H1 (cell line): ENCODE measurements at regions not wholly inside any gene's neighbourhood (a gene's known extent, or its start where the extent isn't known, plus 50 kb on each side); places are given as distances from the start of the nearest gene placed in this dataset.
A peak's percentile ranks its signal among the peaks of the same experiment; 100 is the strongest.

Source experiments
- CTCF ChIA-PET: fragments of 300-600 bp; sonication (Branson Sonifier 250); formaldehyde crosslinking; loops from one replicate; lab custom pipeline; 2021; ENCODE audit not compliant: partially characterized antibody; lab: Charles Lee
- POLR2A ChIA-PET: fragments of 300-600 bp; sonication (Branson Sonifier 250); formaldehyde crosslinking; loops from one replicate; lab custom pipeline; 2021; ENCODE audit warnings: inconsistent platforms; ENCODE audit not compliant: partially characterized antibody; lab: Charles Lee
- DNase-seq, 2 experiments: peaks; one replicate each; pipeline versions ENCODE4 v3.0.0 to v3.0.0-alpha.2; 2010 to 2022; ENCODE audit warnings: low spot score in 2 of 2, low read depth in 1 of 2, mixed read lengths in 1 of 2
- FAIRE-seq: peaks from 2 replicates; lab custom pipeline; 2011; peaks lifted over from hg19 to GRCh38; lab: Jason Lieb, UNC
- H2AFZ ChIP-seq: 2 replicates; pipeline ENCODE4 v1.8.1; 2012; ENCODE audit warnings: low read length, inconsistent platforms
- H2AK5ac ChIP-seq: 2 replicates; pipeline ENCODE4 v1.6.1; 2013; ENCODE audit warnings: low read depth, low read length
- H2BK120ac ChIP-seq: replicated peaks from 2 replicates; pipeline ENCODE3; 2013; ENCODE audit warnings: low read depth, low read length, inconsistent platforms
- H2BK12ac ChIP-seq: 2 replicates; pipeline ENCODE4 v1.6.1; 2013; ENCODE audit warnings: low read depth, low read length
- H2BK15ac ChIP-seq: 2 replicates; pipeline ENCODE4 v1.6.1; 2013; ENCODE audit warnings: low read length
- H2BK20ac ChIP-seq: 2 replicates; pipeline ENCODE4 v1.6.1; 2013; ENCODE audit warnings: low read length
- H2BK5ac ChIP-seq: 2 replicates; pipeline ENCODE4 v1.6.1; 2013; ENCODE audit warnings: low read depth, low read length
- H3K14ac ChIP-seq: 2 replicates; pipeline ENCODE4 v1.6.1; 2013; ENCODE audit warnings: inconsistent platforms; ENCODE audit not compliant: insufficient read length
- H3K18ac ChIP-seq: 2 replicates; pipeline ENCODE4 v1.6.1; 2013; ENCODE audit warnings: low read length; ENCODE audit errors: extremely low read depth
- H3K23ac ChIP-seq: 2 replicates; pipeline ENCODE4 v1.6.1; 2013; ENCODE audit warnings: inconsistent platforms; ENCODE audit not compliant: insufficient read length
- H3K23me2 ChIP-seq: 2 replicates; pipeline ENCODE4 v1.6.1; 2013; ENCODE audit warnings: low read depth, low read length
- H3K27ac ChIP-seq: 2 replicates; pipeline ENCODE4 v1.6.1; 2011; ENCODE audit warnings: low read depth, low read length, inconsistent platforms
- H3K27me3 ChIP-seq, 4 experiments: replicated peaks in 1 of 4; 1 replicate in 1 of 4; 2 replicates in 3 of 4; pipeline versions ENCODE4 v1.6.1 to v1.8.1; 2011 to 2013; ENCODE audit warnings: low read length in 3 of 4, mild to moderate bottlenecking in 3 of 4, inconsistent platforms in 2 of 4, mixed read lengths in 2 of 4, moderate library complexity in 1 of 4; ENCODE audit not compliant: control insufficient read depth in 3 of 4, insufficient read depth in 3 of 4; ENCODE audit errors: extremely low read depth in 1 of 4
- H3K36me3 ChIP-seq, 4 experiments: 2 replicates each; pipeline versions ENCODE4 v1.6.1 to v1.8.1; 2011 to 2013; ENCODE audit warnings: mild to moderate bottlenecking in 4 of 4, low read length in 3 of 4, moderate library complexity in 2 of 4, control low read depth in 1 of 4, inconsistent platforms in 1 of 4; ENCODE audit not compliant: insufficient read depth in 4 of 4, control insufficient read depth in 2 of 4
- H3K4ac ChIP-seq: replicated peaks from 2 replicates; pipeline ENCODE3; 2013; ENCODE audit warnings: low read length, low read depth, mixed read lengths, inconsistent platforms; ENCODE audit not compliant: insufficient read length
- H3K4me1 ChIP-seq, 4 experiments: replicated peaks in 1 of 4; 1 replicate in 1 of 4; 2 replicates in 3 of 4; pipeline versions ENCODE4 v1.6.1 to v1.8.1; 2011 to 2013; ENCODE audit warnings: low read length in 3 of 4, inconsistent platforms in 2 of 4, mixed read lengths in 1 of 4; ENCODE audit not compliant: insufficient read depth in 4 of 4, control insufficient read depth in 3 of 4
- H3K4me2 ChIP-seq, 2 experiments: 2 replicates each; pipeline versions ENCODE4 v1.6.1 to v1.8.1; 2011 to 2013; ENCODE audit warnings: low read depth in 2 of 2, low read length in 2 of 2, control low read depth in 1 of 2, inconsistent platforms in 1 of 2, mild to moderate bottlenecking in 1 of 2; ENCODE audit not compliant: insufficient read depth in 1 of 2
- H3K4me3 ChIP-seq, 4 experiments: fragments of 200-600, 300-600 bp in 1 of 4; sonication (generic), shearing (Covaris generic), sonication (Bioruptor Twin) in 1 of 4; 2 replicates each; pipeline versions ENCODE4 v1.5.1 to v1.8.1; 2011 to 2016; ENCODE audit warnings: low read length in 4 of 4, low read depth in 3 of 4, control low read depth in 2 of 4, inconsistent platforms in 2 of 4, mild to moderate bottlenecking in 2 of 4, mixed read lengths in 1 of 4, moderate library complexity in 1 of 4; ENCODE audit not compliant: insufficient read depth in 2 of 4; ENCODE audit errors: extremely low read depth in 1 of 4
- H3K56ac ChIP-seq: replicated peaks from 2 replicates; pipeline ENCODE3; 2013; ENCODE audit warnings: low read depth, mild to moderate bottlenecking, mixed read lengths, low read length, inconsistent platforms; ENCODE audit not compliant: insufficient read length
- H3K79me1 ChIP-seq: 2 replicates; pipeline ENCODE4 v1.6.1; 2013; ENCODE audit warnings: low read depth, low read length, control low read depth
- H3K79me2 ChIP-seq, 2 experiments: 2 replicates each; pipeline versions ENCODE4 v1.6.1 to v1.8.1; 2012 to 2013; ENCODE audit warnings: low read length in 2 of 2, mild to moderate bottlenecking in 2 of 2, inconsistent platforms in 1 of 2; ENCODE audit not compliant: insufficient read depth in 2 of 2, control insufficient read depth in 1 of 2
- H3K9ac ChIP-seq, 4 experiments: replicated peaks in 1 of 4; 1 replicate in 1 of 4; 2 replicates in 3 of 4; pipeline versions ENCODE4 v1.6.1 to v1.8.1; 2011 to 2013; ENCODE audit warnings: low read depth in 3 of 4, low read length in 3 of 4, control low read depth in 2 of 4, mild to moderate bottlenecking in 2 of 4, moderate library complexity in 2 of 4, inconsistent platforms in 1 of 4; ENCODE audit errors: extremely low read depth in 1 of 4
- H3K9me3 ChIP-seq, 2 experiments: 2 replicates each; pipeline versions ENCODE4 v1.6.1 to v1.8.1; 2012 to 2013; ENCODE audit warnings: mild to moderate bottlenecking in 2 of 2, moderate library complexity in 2 of 2, control low read depth in 1 of 2, inconsistent platforms in 1 of 2, low read depth in 1 of 2, low read length in 1 of 2, mixed read lengths in 1 of 2; ENCODE audit not compliant: insufficient read depth in 2 of 2
- H4K20me1 ChIP-seq, 2 experiments: replicated peaks in 1 of 2; 2 replicates each; pipeline versions ENCODE3 to v1.8.1; 2011 to 2013; ENCODE audit warnings: inconsistent platforms in 2 of 2, low read length in 2 of 2, mild to moderate bottlenecking in 1 of 2; ENCODE audit not compliant: insufficient read depth in 2 of 2, control insufficient read depth in 1 of 2
- H4K5ac ChIP-seq: 2 replicates; pipeline ENCODE4 v1.6.1; 2013; ENCODE audit warnings: low read length, low read depth, mixed read lengths, inconsistent platforms; ENCODE audit not compliant: insufficient read length
- H4K8ac ChIP-seq: 2 replicates; pipeline ENCODE4 v1.8.0; 2013; ENCODE audit warnings: mild to moderate bottlenecking, moderate library complexity, low read length, inconsistent platforms; ENCODE audit not compliant: insufficient read depth; ENCODE audit errors: extremely low read depth
- H4K91ac ChIP-seq: replicated peaks from 2 replicates; pipeline ENCODE3; 2013; ENCODE audit warnings: low read length, mixed read lengths, inconsistent platforms; ENCODE audit not compliant: insufficient read length
- JUND ChIP-seq: IDR thresholded peaks from 2 replicates; pipeline ENCODE4 v1.6.1; 2011; ENCODE audit warnings: mild to moderate bottlenecking, improper control_type of control experiment, low read length
- KDM1A ChIP-seq: fragments of 200-600, 300-600 bp; sonication (generic); IDR thresholded peaks from 2 replicates; pipeline ENCODE4 v1.7.1; 2016; ENCODE audit warnings: mild to moderate bottlenecking, low read length, borderline replicate concordance
- NANOG ChIP-seq: IDR thresholded peaks from 2 replicates; pipeline ENCODE4 v1.6.1; 2011; ENCODE audit warnings: low read length, low read depth, mild to moderate bottlenecking, inconsistent platforms; ENCODE audit not compliant: insufficient read depth, poor library complexity, severe bottlenecking
- SIRT6 ChIP-seq: IDR thresholded peaks from one replicate; pipeline ENCODE4 v1.7.1; 2012; ENCODE audit warnings: low read length, inconsistent platforms
- YY1 ChIP-seq: IDR thresholded peaks from 2 replicates; pipeline ENCODE4 v1.6.1; 2011; ENCODE audit warnings: low read depth, mild to moderate bottlenecking, low read length
- WGBS, 2 experiments: shearing (Covaris generic) in 1 of 2; methylation state at CpG; one replicate each; pipeline versions ENCODE4 v1.1.6 to v1.1.7; 2013 to 2015; ENCODE audit warnings: low lambda C conversion rate in 2 of 2, mixed read lengths in 2 of 2, inconsistent platforms in 1 of 2, low coverage in 1 of 2, missing lambda C conversion rate in 1 of 2; ENCODE audit not compliant: insufficient replicate concordance in 2 of 2, insufficient coverage in 1 of 2, insufficient read length in 1 of 2; ENCODE audit errors: extremely low coverage in 1 of 2, missing lambda C conversion rate in 1 of 2; 5-methylcytosine and 5-hydroxymethylcytosine counted together

DNA sequence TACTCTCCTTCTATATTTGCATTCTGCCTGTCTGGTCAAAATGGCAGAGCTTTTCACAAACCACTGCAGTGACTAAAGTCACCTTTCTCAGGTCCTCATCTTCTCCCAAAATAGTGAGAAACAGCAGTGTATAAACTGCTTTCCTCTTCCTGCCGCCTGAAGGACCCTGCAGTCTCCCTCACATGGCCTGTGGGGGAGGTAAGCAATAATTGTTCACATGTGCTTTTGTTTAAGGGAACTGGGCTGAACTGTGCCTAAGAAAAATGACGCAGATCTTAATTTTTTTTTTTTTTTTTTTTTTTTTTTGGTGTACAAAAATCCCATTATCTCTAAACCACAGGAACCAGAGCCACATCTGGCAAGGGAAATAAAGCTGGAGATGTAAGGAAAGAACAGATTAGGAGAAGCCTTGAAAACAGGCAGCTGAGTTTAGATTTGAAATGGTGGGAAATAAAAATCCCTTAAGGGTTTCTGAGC is 131.7 kb upstream of the VLDLR start:
- Histone ChIP-seq H3K36me3 (0 out of 8 replicates have a peak, but pooled peaks cover 0 to 3% (median 0%) of the 10 kb centered on the region in 4 experiments), H3K18ac (no peak overlapping the region), H3K79me1 (no peaks in the 10 kb centered on the region), H3K56ac (no peak overlapping the region), H3K27me3 (no peaks in the 10 kb centered on the region), H4K20me1 (no peaks in the 10 kb centered on the region), H3K23ac (no peak overlapping the region), H4K8ac (no peak overlapping the region), H3K4me2 (no peak overlapping the region), H3K4me3 (no peak overlapping the region), H3K4me1 (peaks cover 0 to 6% (median 4%) of the 10 kb centered on the region in 4 experiments; a peak in 2 of 7 replicates), H2BK120ac (no peak overlapping the region), H3K9ac (no peak overlapping the region), H2BK15ac (no peak overlapping the region), H3K9me3 (peaks cover 0 to 1% of the 10 kb centered on the region in 2 experiments; a peak in 1 of 4 replicates), H2BK5ac (no peak overlapping the region), H2AK5ac (no peak overlapping the region), H3K14ac (no peak overlapping the region), H3K23me2 (peaks cover 2% of the 10 kb centered on the region; the same call in 1 of the 2 replicates), H4K5ac (no peak overlapping the region), H3K79me2 (no peaks in the 10 kb centered on the region), H2BK12ac (no peak overlapping the region), H4K91ac (no peak overlapping the region), H3K4ac (no peak overlapping the region), H2BK20ac (no peak overlapping the region), H2AFZ (no peak overlapping the region), H3K27ac (no peak overlapping the region)
- FAIRE-seq (no peak), DNase-seq (no peak)
- ChIA-PET CTCF (interaction anchor here (0.8 to 1.0 kb wide), 2 partner anchors 12 to 170 kb away, joined by 3 read pairs; no protein-coding TSS in a partner anchor), POLR2A (interaction anchor here (0.9 kb wide), 1 partner anchor 13 kb away, joined by 3 read pairs; no protein-coding TSS in a partner anchor)
- WGBS, 2 experiments = 93% methylated on average over 2 of the region's 2 CpGs; no CpG with 5 or more reads in 1 of the 2 experiments
- TF ChIP-seq YY1 (peak; percentile 84; the same call in 1 of the 2 replicates), SIRT6 (no peak), JUND (no peak), NANOG (no peak), KDM1A (no peak)
